KOPT-K1 (cell line): ENCODE measurements at regions not wholly inside any gene's neighbourhood (a gene's known extent, or its start where the extent isn't known, plus 50 kb on each side); places are given as distances from the start of the nearest gene placed in this dataset.
"Not testable (repeated sequence)": the region's sequence is repeated elsewhere in the genome, so short reads cannot be mapped to it uniquely, and the experiment has no call there.

ENCODE experiments used
- H3K27ac ChIP-seq: fragments of 200-600 bp; sonication (generic); 2 replicates; pipeline ENCODE4 v1.5.1; 2016; ENCODE audit warnings: antibody characterized with exemption, mild to moderate bottlenecking, low read depth, low read length; ENCODE audit not compliant: poor library complexity, severe bottlenecking
- H3K36me3 ChIP-seq: fragments of 200-600 bp; sonication (generic); 2 replicates; pipeline ENCODE4 v1.5.1; 2017; ENCODE audit warnings: antibody characterized with exemption, mild to moderate bottlenecking, low read length, moderate library complexity; ENCODE audit not compliant: insufficient read depth
- H3K9me3 ChIP-seq: fragments of 200-600 bp; sonication (generic); 2 replicates; pipeline ENCODE4 v1.5.1; 2017; ENCODE audit warnings: antibody characterized with exemption, low read length, mild to moderate bottlenecking; ENCODE audit not compliant: insufficient read depth, poor library complexity, severe bottlenecking

DNA sequence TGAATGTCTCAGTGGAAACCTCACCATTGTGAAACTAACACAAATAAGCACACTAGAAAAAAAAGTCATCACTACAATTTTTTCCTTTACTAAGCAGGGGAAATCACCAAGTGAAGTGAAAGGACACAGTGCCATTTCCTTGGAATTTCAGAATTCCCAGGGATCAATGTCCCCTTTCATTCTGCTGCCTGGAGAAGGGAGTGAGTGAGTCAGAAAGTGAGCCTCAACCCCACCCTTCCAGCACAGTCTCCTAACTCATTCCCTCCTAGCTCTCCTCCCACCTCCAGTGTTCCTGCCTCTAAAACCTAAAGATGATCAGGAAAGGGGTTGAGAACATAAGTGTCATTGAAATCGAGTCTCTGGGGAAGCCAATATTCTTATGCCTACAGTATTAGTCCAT is 608.5 kb downstream of the RNF144A start:
- Histone ChIP-seq H3K36me3 (no peaks in the 10 kb centered on the region), H3K27ac (no peak overlapping the region), H3K9me3 (peaks cover 6% of the 10 kb centered on the region)

DNA sequence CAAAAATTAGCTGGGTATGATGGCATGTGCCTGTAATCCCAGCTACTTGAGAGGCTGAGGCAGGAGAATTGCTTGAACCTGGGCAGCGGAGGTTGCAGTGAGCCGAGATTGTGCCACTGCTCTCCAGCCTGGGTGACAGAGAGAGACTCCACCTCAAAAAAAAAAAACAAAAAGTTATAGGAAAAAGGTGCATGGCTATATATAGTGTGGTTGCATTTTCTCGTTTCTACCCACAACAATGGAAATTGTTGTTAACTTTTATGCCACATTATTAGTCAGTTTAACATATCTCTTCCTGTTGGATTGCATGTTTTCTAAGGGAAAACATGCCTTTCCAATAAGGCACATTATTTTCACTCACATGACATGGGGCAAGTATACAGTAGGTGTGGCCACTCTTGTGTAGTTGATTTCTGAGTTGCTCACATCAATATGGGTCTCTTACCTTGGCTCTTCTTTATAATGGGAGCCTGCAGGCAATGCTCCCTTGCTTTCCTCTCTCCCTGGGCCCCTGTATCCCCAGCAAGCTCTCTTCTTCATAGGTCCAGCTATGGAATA is 610.0 kb downstream of the RNF144A start:
- Histone ChIP-seq H3K9me3 (peaks cover 17% of the 10 kb centered on the region), H3K36me3 (no peaks in the 10 kb centered on the region), H3K27ac (no peak overlapping the region)

GRCh38 chr2:7530001-7530400 is 612.8 kb downstream of the RNF144A start:
- Histone ChIP-seq H3K27ac (no peak overlapping the region), H3K36me3 (no peaks in the 10 kb centered on the region), H3K9me3 (peaks cover 17% of the 10 kb centered on the region)

- Histone ChIP-seq H3K36me3 (no peaks in the 10 kb centered on the region), H3K9me3 (no peaks in the 10 kb centered on the region), H3K27ac (no peak overlapping the region)
Measured at GRCh38 chr2:7539077-7539476, 621.9 kb downstream of the RNF144A start.

DNA sequence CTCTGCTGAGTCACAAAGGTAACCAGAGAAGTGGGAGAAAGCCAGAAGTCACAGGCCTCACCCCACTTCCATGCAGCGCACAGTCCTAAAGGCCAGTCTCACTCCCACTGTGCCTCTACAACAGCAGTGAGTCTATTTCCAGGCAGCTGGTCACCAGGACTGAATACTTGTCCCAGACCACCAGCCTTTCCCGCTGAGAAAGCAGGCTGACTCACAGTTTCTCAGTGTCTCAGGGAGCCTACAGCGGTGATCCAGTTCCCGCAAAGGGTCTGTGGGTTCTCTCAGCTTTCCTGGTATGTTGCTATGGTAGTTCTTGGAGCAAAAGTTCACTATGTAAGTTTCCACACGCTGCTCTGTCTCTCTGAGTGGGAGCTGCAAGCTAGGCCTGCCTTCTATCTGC is 622.5 kb downstream of the RNF144A start:
- H3K36me3 ChIP-seq: no peaks in the 10 kb centered on the region

DNA sequence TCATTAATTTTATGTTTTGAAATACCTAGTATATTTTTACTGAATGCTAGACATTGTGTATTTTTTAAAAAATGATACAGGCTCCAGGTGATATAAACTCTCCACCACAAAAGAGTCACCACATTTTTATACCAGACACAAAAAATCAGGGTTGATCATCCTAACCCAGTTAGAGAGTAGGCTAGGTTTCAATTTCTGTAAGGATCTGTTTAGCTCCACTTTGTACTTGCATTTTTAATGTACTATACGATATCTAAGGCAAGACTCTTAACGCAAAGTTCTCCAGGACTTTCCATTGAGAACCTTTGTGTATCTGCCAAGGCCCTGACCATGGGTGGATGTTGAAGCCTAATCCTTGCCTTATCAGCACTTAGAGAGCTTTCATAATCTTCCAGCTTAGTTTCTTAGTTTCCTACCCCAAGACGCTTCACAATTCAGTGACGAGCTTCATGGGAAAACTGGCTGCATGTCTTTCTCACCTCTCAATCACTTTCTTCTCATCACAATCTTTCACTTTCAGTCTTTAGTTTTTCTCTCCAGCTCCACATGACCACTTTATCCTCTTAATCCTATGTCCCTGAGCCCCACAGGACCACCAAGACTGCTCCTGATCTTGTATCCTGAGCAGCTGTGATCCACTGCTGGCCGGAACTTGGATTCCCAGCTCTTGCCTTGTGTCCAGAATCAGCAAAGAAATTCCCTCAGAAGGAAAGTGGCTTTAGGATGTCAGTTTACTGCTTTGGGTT is 635.8 kb downstream of the RNF144A start:
- Histone ChIP-seq H3K27ac (no peak overlapping the region), H3K36me3 (no peaks in the 10 kb centered on the region), H3K9me3 (no peaks in the 10 kb centered on the region)

More for the DNA sequence above, 622.5 kb downstream of the RNF144A start:
- Histone ChIP-seq H3K9me3 (no peaks in the 10 kb centered on the region), H3K27ac (no peak overlapping the region)

DNA sequence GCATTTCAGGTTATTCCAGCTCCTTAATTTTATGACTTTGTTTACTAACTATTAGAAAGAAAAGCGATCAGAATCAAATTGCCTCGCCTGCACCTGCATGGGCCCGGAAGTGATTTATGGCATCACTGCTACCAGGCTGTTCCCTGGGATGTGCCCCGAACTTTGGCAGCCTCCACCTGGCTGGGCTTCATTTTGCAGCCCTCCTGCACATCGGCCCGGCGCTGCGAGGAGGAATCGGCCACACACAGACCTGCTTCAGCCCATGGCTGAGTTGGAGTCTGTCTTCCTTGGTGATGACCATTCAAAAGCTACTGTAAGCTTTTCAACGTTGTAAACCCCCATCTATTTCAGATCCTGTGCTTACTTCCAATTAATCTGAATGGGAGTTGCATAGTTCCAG is 638.0 kb downstream of the RNF144A start:
- H3K27ac ChIP-seq: no peak overlapping the region
- no peaks in the 10 kb centered on the region for H3K9me3 ChIP-seq
- H3K36me3 ChIP-seq: no peaks in the 10 kb centered on the region

GRCh38 chr2:7557376-7557775 is 640.2 kb downstream of the RNF144A start:
- H3K27ac ChIP-seq: no peak overlapping the region
- no peaks in the 10 kb centered on the region for H3K9me3 ChIP-seq
- no peaks in the 10 kb centered on the region for H3K36me3 ChIP-seq

GRCh38 chr2:7559791-7560190 is 642.6 kb downstream of the RNF144A start:
- Histone ChIP-seq H3K9me3 (no peaks in the 10 kb centered on the region), H3K36me3 (no peaks in the 10 kb centered on the region), H3K27ac (no peak overlapping the region)

DNA sequence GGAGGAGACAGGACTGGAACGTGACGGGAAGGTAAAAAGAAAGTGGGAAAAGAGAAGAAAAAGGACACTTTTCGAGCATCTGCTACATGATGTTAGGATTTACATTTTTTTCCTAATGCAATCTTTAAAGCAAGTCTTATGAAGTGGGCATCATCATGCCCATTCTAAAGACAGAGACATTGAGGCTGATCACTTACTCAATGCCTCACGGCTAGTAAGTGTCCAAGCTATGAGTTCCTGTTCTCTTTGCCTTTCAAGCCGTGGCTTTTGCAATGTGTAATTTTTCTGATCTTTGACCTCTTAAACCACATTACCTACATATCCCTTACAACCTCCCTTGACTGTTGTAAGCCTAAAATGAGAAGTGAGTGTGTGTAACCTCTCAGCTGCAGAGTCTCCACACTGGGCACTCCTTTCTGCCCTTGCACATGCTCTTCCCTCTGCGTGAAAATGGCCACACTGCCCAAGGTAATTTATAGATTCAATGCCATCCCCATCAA is 649.2 kb downstream of the RNF144A start:
- no peak overlapping the region for H3K27ac ChIP-seq
- H3K36me3 ChIP-seq: no peaks in the 10 kb centered on the region
- H3K9me3 ChIP-seq: no peaks in the 10 kb centered on the region

GRCh38 chr2:7567116-7567515 is 649.9 kb downstream of the RNF144A start:
- not testable (repeated sequence) for H3K27ac ChIP-seq, H3K9me3 ChIP-seq, H3K36me3 ChIP-seq

DNA sequence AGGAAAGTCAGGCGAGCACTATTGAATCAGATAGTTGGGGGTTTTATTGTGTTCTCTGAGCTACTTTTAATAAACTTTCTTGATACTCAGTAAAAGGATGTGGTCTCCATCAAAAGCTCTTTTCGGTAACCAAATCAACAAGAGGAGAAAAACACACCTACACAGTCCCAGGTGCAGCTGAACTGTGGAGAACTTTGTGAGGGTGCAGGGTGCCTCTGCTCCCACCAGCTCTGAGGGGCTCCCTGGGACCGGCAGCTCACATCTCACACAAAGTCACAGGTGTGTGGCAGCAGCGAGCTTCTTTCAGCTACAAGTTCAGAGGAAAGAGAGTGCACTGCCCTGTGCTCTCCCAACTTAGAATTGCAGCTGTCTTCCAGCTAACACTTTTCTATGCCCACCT is 650.4 kb downstream of the RNF144A start:
- Histone ChIP-seq H3K9me3 (no peaks in the 10 kb centered on the region), H3K27ac (no peak overlapping the region), H3K36me3 (no peaks in the 10 kb centered on the region)

- no peak overlapping the region for H3K27ac ChIP-seq
- H3K36me3 ChIP-seq: no peaks in the 10 kb centered on the region
- no peaks in the 10 kb centered on the region for H3K9me3 ChIP-seq
Measured at GRCh38 chr2:7570247-7570646, 653.0 kb downstream of the RNF144A start.

GRCh38 chr2:7571701-7572100 is 654.5 kb downstream of the RNF144A start:
- H3K36me3 ChIP-seq: no peaks in the 10 kb centered on the region
- H3K9me3 ChIP-seq: no peaks in the 10 kb centered on the region
- no peak overlapping the region for H3K27ac ChIP-seq

DNA sequence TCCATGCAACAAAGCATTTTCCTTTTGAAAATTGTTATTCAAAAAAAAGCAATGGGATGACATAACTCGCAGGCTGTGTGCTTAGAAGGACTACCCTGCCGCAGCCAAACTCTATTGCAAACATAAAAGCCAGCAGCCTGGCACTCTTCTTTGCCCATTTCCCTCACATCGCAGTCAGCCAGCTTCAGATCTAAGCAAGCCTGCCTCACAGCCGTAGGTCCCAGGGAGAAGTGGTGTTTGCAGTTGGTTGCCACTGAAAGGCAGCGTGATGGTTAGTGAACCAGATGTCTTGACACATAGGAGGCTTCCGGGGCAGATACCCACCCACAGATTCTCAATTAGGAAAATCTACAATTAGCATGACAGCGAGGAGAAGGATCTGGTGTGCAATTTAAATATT is 655.2 kb downstream of the RNF144A start:
- H3K36me3 ChIP-seq: no peaks in the 10 kb centered on the region
- no peak overlapping the region for H3K27ac ChIP-seq
- H3K9me3 ChIP-seq: no peaks in the 10 kb centered on the region
